Spleen (tissue), 7 donors: ENCODE measurements at regions not wholly inside any gene's neighbourhood (a gene's known extent, or its start where the extent isn't known, plus 50 kb on each side); places are given as distances from the start of the nearest gene placed in this dataset.

Source experiments
- CTCF ChIP-seq, 11 experiments: fragments of 200-600 bp in 7 of 11; fragments of 450-650 bp in 4 of 11; sonication (generic) in 4 of 11; IDR thresholded peaks in 8 of 11; conservative IDR thresholded peaks in 3 of 11; 1 replicate in 7 of 11; 2 replicates in 4 of 11; pipeline versions ENCODE4 v1.4.0 to v1.8.0; 2016 to 2021; ENCODE audit warnings: antibody characterized with exemption in 11 of 11, inconsistent platforms in 4 of 11, mild to moderate bottlenecking in 1 of 11
- POLR2A ChIP-seq, 3 donors: fragments of 450-650 bp; IDR thresholded peaks; one replicate each; pipeline ENCODE4 v1.5.1; 2017; ENCODE audit warnings: antibody characterized with exemption in 3 of 3, mild to moderate bottlenecking in 1 of 3
- donor health status: DM: no; HTN: no; CAD: no; lungs with moderate emphysema.
- donor health status: DM: no; HTN: no; CAD: no.
- donor health status: DM: no; HTN: no; CAD: no.

GRCh38 chr1:198472997-198473396, 67.5 kb downstream of the ATP6V1G3 start:
- TF ChIP-seq CTCF (IDR thresholded peaks at IDR 0.05 in 8 of 11, conservative IDR thresholded peaks at IDR 0.05 in 3 of 11) (no peak), POLR2A (IDR thresholded peaks at IDR 0.05) (no peak)
